Activated CD8-positive, alpha-beta T cell treated with anti-CD3 and anti-CD28 coated beads for 36 hours (primary cell): ENCODE measurements at regions not wholly inside any gene's neighbourhood (a gene's known extent, or its start where the extent isn't known, plus 50 kb on each side); places are given as distances from the start of the nearest gene placed in this dataset.

ENCODE experiments used
- ATAC-seq: fragments of 200-7000 bp; cut with Tn5 transposase; one replicate; pipeline ENCODE4 v1.10.0; 2021; ENCODE audit warnings: mild to moderate bottlenecking, moderate library complexity
- CTCF ChIA-PET: fragments of 350-600 bp; sonication (Branson Sonifier 250); formaldehyde crosslinking; loops from one replicate; lab custom pipeline; 2021; ENCODE audit warnings: antibody characterized with exemption; lab: Charles Lee
- POLR2A ChIA-PET: fragments of 350-600 bp; sonication (Branson Sonifier 250); formaldehyde crosslinking; loops from one replicate; lab custom pipeline; 2021; ENCODE audit warnings: antibody characterized with exemption; lab: Charles Lee
- DNase-seq: peaks from one replicate; pipeline ENCODE4 v3.0.0-alpha.2; 2020
- H3K27ac Mint-ChIP-seq: one replicate; pipeline ENCODE4 v1.8.0; 2021; ENCODE audit warnings: mild to moderate bottlenecking, mixed read lengths
- H3K27me3 Mint-ChIP-seq: one replicate; pipeline ENCODE4 v1.8.0; 2021; ENCODE audit warnings: mixed read lengths
- H3K36me3 Mint-ChIP-seq: one replicate; pipeline ENCODE4 v1.8.0; 2021; ENCODE audit warnings: low read depth, mixed read lengths
- H3K4me1 Mint-ChIP-seq: one replicate; pipeline ENCODE4 v1.8.0; 2021; ENCODE audit warnings: low read depth, mixed read lengths
- H3K4me3 Mint-ChIP-seq: one replicate; pipeline ENCODE4 v1.8.0; 2021; ENCODE audit warnings: mild to moderate bottlenecking, moderate library complexity, mixed read lengths
- H3K9me3 Mint-ChIP-seq: one replicate; pipeline ENCODE4 v1.8.0; 2021; ENCODE audit warnings: mixed read lengths
- intact Hi-C: fragments of 100-400 bp; cut with micrococcal nuclease; formaldehyde crosslinking; loops from one replicate; pipeline ENCODE4 v1.10.0; 2022
- TF ChIP-seq, protein P1 (sequence below): fragments of 200-600 bp; IDR thresholded peaks from one replicate; pipeline ENCODE4 v1.8.0; 2022; ENCODE audit warnings: antibody characterized with exemption, mild to moderate bottlenecking

DNA sequence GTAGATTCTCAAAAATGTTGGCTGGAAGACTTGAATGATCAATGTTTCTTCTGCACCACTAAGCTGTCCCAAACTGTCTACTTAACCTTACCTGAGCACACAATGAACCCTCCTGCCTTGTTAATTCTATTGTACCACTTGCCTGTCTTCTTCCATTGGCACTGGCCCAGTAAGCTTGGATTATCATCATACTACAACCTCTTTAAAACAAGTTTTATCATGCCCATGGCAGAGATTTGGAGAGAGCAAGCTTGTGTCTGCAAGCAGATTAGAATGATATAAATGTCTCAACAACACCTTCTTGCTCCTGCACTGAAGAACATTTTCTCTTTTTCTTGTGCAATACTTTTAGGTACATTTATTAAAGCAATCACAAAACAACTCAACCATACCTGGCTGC lies 74.0 kb upstream of the VMA21 start:
- intact Hi-C loops = no loop called here
- ATAC-seq (no peak), DNase-seq (no peak)
- TF ChIP-seq, protein P1, sequence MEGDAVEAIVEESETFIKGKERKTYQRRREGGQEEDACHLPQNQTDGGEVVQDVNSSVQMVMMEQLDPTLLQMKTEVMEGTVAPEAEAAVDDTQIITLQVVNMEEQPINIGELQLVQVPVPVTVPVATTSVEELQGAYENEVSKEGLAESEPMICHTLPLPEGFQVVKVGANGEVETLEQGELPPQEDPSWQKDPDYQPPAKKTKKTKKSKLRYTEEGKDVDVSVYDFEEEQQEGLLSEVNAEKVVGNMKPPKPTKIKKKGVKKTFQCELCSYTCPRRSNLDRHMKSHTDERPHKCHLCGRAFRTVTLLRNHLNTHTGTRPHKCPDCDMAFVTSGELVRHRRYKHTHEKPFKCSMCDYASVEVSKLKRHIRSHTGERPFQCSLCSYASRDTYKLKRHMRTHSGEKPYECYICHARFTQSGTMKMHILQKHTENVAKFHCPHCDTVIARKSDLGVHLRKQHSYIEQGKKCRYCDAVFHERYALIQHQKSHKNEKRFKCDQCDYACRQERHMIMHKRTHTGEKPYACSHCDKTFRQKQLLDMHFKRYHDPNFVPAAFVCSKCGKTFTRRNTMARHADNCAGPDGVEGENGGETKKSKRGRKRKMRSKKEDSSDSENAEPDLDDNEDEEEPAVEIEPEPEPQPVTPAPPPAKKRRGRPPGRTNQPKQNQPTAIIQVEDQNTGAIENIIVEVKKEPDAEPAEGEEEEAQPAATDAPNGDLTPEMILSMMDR = no peak
- Mint-ChIP-seq H3K4me1 (no peaks in the 10 kb centered on the region), H3K36me3 (no peaks in the 10 kb centered on the region), H3K9me3 (no peaks in the 10 kb centered on the region), H3K4me3 (no peak overlapping the region), H3K27me3 (peaks cover 13% of the 10 kb centered on the region), H3K27ac (no peak overlapping the region)
- POLR2A ChIA-PET = no interaction called here
- CTCF ChIA-PET = no interaction called here

DNA sequence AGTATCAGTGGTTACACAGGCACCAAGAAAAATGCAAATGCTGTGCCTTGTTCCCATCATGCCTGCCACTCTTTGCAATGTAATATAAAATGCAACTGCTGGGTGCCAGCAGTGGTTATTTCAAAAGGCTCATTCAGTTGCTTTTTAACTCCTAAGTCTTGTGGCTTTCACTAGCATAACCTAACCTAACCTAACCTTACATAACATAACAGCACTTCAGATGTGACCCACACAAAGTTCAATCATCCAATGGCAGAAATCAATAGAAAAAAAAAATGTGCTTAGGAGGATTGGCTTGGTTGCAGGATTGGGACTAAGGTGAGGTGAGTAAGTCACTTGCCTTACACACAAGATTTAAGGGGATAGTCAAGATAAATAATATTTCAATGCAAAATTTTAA lies 60.2 kb upstream of the VMA21 start:
- H3K4me3 Mint-ChIP-seq = no peak overlapping the region
- no peaks in the 10 kb centered on the region for H3K9me3 Mint-ChIP-seq
- H3K27me3 Mint-ChIP-seq = no peaks in the 10 kb centered on the region
- no peak for ATAC-seq
- CTCF ChIA-PET = no interaction called here
- intact Hi-C loops = no loop called here
- POLR2A ChIA-PET = no interaction called here
- DNase-seq = no peak
- no peaks in the 10 kb centered on the region for H3K36me3 Mint-ChIP-seq
- no peak overlapping the region for H3K27ac Mint-ChIP-seq
- no peaks in the 10 kb centered on the region for H3K4me1 Mint-ChIP-seq
- TF ChIP-seq, protein P1 = no peak

DNA sequence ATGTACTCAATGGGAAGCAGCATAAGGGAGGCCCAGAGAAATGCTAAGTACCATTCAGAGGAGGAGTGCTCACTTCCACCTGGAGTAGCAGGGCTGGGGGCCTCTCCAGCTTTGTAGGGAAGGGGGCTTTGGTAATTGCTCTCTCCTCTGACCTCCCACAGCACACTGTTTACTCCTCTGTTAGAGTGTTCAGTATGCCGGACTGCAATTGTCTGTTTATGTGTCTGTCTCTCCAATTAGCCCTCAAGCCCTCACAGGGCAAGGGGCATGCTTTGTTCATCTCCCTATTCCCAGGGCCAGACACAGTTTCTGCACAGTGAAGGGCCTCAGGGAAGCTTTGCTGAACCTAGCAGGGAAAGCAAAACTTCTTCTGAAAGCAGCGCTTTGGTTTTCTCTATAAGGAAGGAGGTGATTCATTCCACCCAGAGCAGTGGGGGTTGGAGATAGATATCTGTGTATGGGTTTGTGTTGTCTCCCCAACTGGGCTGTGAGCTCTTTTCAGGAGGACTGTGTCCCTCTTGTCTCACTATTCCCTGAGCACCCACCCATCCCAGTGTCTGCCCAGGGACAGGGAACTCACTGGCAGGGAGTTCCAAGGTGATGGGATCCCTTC lies 50.0 kb upstream of the VMA21 start:
- peaks cover 3% of the 10 kb centered on the region for H3K27me3 Mint-ChIP-seq
- no peaks in the 10 kb centered on the region for H3K9me3 Mint-ChIP-seq
- no peak overlapping the region for H3K4me3 Mint-ChIP-seq
- no peaks in the 10 kb centered on the region for H3K4me1 Mint-ChIP-seq
- H3K27ac Mint-ChIP-seq = no peak overlapping the region
- intact Hi-C loops = no loop called here
- H3K36me3 Mint-ChIP-seq = no peaks in the 10 kb centered on the region
- TF ChIP-seq, protein P1 = no peak
- DNase-seq = no peak
- POLR2A ChIA-PET = no interaction called here
- CTCF ChIA-PET = interaction anchor here (0.6 kb wide), 1 partner anchor 13 kb away, joined by 3 read pairs; no protein-coding TSS in a partner anchor
- ATAC-seq = no peak
